GM12878 (cell line): ENCODE measurements at regions not wholly inside any gene's neighbourhood (a gene's known extent, or its start where the extent isn't known, plus 50 kb on each side); places are given as distances from the start of the nearest gene placed in this dataset.

Experiments
- ATAC-seq: fragments of 200-7000 bp; cut with Tn5 transposase; 3 replicates; pipeline ENCODE4 v1.9.1; 2020; ENCODE audit warnings: mild to moderate bottlenecking, moderate library complexity
- BruUV-seq: library from RNA; stranded (reverse); fragments of 400-500 nt; replicated peaks from 2 replicates; lab custom pipeline; 2021; lab: Mats Ljungman, UMichigan
- CTCF ChIA-PET: fragments of 300-600 bp; sonication (Branson Sonifier 250); formaldehyde crosslinking; extraction: SDS; loops from one replicate; lab custom pipeline; 2021; ENCODE audit warnings: inconsistent platforms; lab: Yijun Ruan, JAX
- POLR2A ChIA-PET: fragments of 350-600 bp; formaldehyde crosslinking; extraction: SDS; loops from one replicate; lab custom pipeline; 2021; ENCODE audit warnings: inconsistent platforms; lab: Charles Lee
- RAD21 ChIA-PET: fragments of 300-600 bp; sonication (Branson Sonifier 250); formaldehyde crosslinking; loops from one replicate; lab custom pipeline; 2023; ENCODE audit warnings: antibody characterized with exemption; ENCODE audit not compliant: unreplicated experiment; lab: Charles Lee
- SMC1A ChIA-PET: fragments of 300-600 bp; sonication (Branson Sonifier 250); formaldehyde crosslinking; loops from one replicate; lab custom pipeline; 2023; ENCODE audit not compliant: unreplicated experiment, uncharacterized antibody; lab: Charles Lee
- DNase-seq: peaks from one replicate; pipeline ENCODE4 v3.0.0-alpha.2; 2011; ENCODE audit warnings: low read depth, low spot score
- FAIRE-seq: peaks from 3 replicates; lab custom pipeline; 2011; peaks lifted over from hg19 to GRCh38; lab: Jason Lieb, UNC
- H2AFZ ChIP-seq: 2 replicates; pipeline ENCODE4 v1.6.0; 2011; ENCODE audit warnings: low read depth, low read length, control low read depth; ENCODE audit not compliant: control insufficient read depth
- H3K27ac ChIP-seq: 2 replicates; pipeline ENCODE4 v1.5.1; 2011; ENCODE audit warnings: control low read depth; ENCODE audit not compliant: control insufficient read depth, insufficient read depth
- H3K27me3 ChIP-seq, 2 experiments: replicated peaks in 1 of 2; 2 replicates each; pipeline versions ENCODE4 v1.6.0 to v1.6.1; 2011; ENCODE audit warnings: low read length in 1 of 2; ENCODE audit not compliant: control insufficient read depth in 2 of 2, insufficient read depth in 2 of 2
- H3K36me3 ChIP-seq, 2 experiments: 2 replicates each; pipeline ENCODE4 v1.5.1; 2011; ENCODE audit warnings: low read length in 1 of 2; ENCODE audit not compliant: control insufficient read depth in 2 of 2, insufficient read depth in 2 of 2
- H3K4me1 ChIP-seq: 2 replicates; pipeline ENCODE4 v1.6.1; 2011; ENCODE audit warnings: mild to moderate bottlenecking, low read length, moderate library complexity, mixed read lengths; ENCODE audit not compliant: control insufficient read depth, insufficient read depth
- H3K4me2 ChIP-seq: 2 replicates; pipeline ENCODE4 v1.6.0; 2011; ENCODE audit warnings: control low read depth; ENCODE audit not compliant: control insufficient read depth, insufficient read depth
- H3K4me3 ChIP-seq: fragments of 200-600 bp; sonication (generic); 2 replicates; pipeline ENCODE4 v1.5.1; 2016
- H3K79me2 ChIP-seq: 2 replicates; pipeline ENCODE4 v1.6.0; 2011; ENCODE audit warnings: low read length; ENCODE audit not compliant: control insufficient read depth, insufficient read depth
- H3K9ac ChIP-seq: 2 replicates; pipeline ENCODE4 v1.8.0; 2011; ENCODE audit warnings: low read length, control low read depth, mixed read lengths; ENCODE audit not compliant: control insufficient read depth, insufficient read depth
- H3K9me3 ChIP-seq: replicated peaks from 3 replicates; pipeline ENCODE4 v1.5.1; 2011; ENCODE audit warnings: mild to moderate bottlenecking, low read length; ENCODE audit not compliant: control insufficient read depth, insufficient read depth
- H4K20me1 ChIP-seq: 2 replicates; pipeline ENCODE4 v1.6.0; 2011; ENCODE audit not compliant: control insufficient read depth, insufficient read depth
- GATAD2B ChIP-seq: fragments of 450-650 bp; conservative IDR thresholded peaks from 2 replicates; pipeline ENCODE4 v1.6.1; 2017; ENCODE audit warnings: low read depth, mild to moderate bottlenecking, moderate library complexity
- HDGF ChIP-seq: fragments of 450-650 bp; IDR thresholded peaks from 2 replicates; pipeline ENCODE4 v1.6.1; 2016; ENCODE audit warnings: antibody characterized with exemption
- MEF2B ChIP-seq: fragments of 450-650 bp; IDR thresholded peaks from 2 replicates; pipeline ENCODE4 v1.6.1; 2018; ENCODE audit warnings: mild to moderate bottlenecking, moderate library complexity; ENCODE audit not compliant: partially characterized antibody, poor library complexity, severe bottlenecking
- NR2F1 ChIP-seq: fragments of 450-650 bp; conservative IDR thresholded peaks from 2 replicates; pipeline ENCODE4 v1.6.1; 2017; ENCODE audit warnings: mild to moderate bottlenecking
- RB1 ChIP-seq: fragments of 450-650 bp; formaldehyde crosslinking; IDR thresholded peaks from 2 replicates; pipeline ENCODE4 v1.6.1; 2017; ENCODE audit warnings: mild to moderate bottlenecking, borderline replicate concordance
- SREBF2 ChIP-seq: IDR thresholded peaks from 2 replicates; pipeline ENCODE4 v1.6.1; 2012; ENCODE audit warnings: mild to moderate bottlenecking, low read length
- WGBS: methylation state at CpG from one replicate; pipeline ENCODE4 v1.1.6; 2016; ENCODE audit warnings: low lambda C conversion rate; ENCODE audit not compliant: insufficient replicate concordance, insufficient coverage; ENCODE audit errors: missing lambda C conversion rate; 5-methylcytosine and 5-hydroxymethylcytosine counted together
- in situ Hi-C: fragments of 300-500 bp; cut with MboI; formaldehyde crosslinking; loops from 9 replicates; pipeline ENCODE4 v1.14.3; 2018; ENCODE audit warnings: mixed read lengths
- intact Hi-C: fragments of 100-400 bp; cut with micrococcal nuclease; formaldehyde crosslinking; loops from one replicate; pipeline ENCODE4 v1.14.2; 2022; ENCODE audit not compliant: unreplicated experiment
- TF ChIP-seq, protein P1 (sequence below): IDR thresholded peaks from 2 replicates; pipeline ENCODE4 v1.6.1; 2011; ENCODE audit warnings: borderline replicate concordance, low read depth, mild to moderate bottlenecking, moderate library complexity, low read length; ENCODE audit not compliant: insufficient read depth, poor library complexity, severe bottlenecking
- TF ChIP-seq, protein P2 (sequence below): IDR thresholded peaks from 2 replicates; pipeline ENCODE4 v1.6.1; 2011; ENCODE audit warnings: borderline replicate concordance, low read depth, mild to moderate bottlenecking, moderate library complexity, mixed read lengths, low read length; ENCODE audit not compliant: insufficient read depth; ENCODE audit errors: extremely low read length

DNA sequence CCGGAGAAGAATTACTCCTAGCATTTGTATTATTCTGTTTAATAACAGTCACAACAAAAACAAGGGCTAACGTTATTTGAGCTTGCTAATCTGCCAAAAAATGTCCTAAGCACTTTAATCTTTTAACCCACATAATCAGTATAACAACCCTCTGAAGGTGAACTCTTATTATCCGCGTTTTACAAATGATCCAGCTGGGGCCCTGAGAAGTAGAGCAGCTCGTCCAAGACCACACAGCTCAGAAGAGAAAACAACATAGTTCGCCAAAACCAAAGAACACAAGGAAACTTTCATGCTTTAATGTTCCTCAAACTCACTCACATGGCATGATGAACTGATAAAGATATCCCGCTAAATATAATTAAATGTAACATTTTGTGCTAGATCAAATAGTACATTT is 159.7 kb upstream of the ZNF236 start:
- Histone ChIP-seq H3K4me3 (no peak overlapping the region), H3K9ac (no peak overlapping the region), H4K20me1 (no peaks in the 10 kb centered on the region), H3K4me2 (no peak overlapping the region), H3K79me2 (no peaks in the 10 kb centered on the region), H3K27ac (no peak overlapping the region), H3K9me3 (no peaks in the 10 kb centered on the region), H3K27me3 (no peaks in the 10 kb centered on the region), H3K36me3 (no peaks in the 10 kb centered on the region), H3K4me1 (peaks cover 5% of the 10 kb centered on the region; the same call in 1 of the 2 replicates), H2AFZ (no peak overlapping the region)
- FAIRE-seq: no peak
- no peak for ATAC-seq
- TF ChIP-seq NR2F1: no peak
- TF ChIP-seq GATAD2B: no peak
- TF ChIP-seq RB1: no peak
- no peak for TF ChIP-seq MEF2B
- TF ChIP-seq, protein P1, sequence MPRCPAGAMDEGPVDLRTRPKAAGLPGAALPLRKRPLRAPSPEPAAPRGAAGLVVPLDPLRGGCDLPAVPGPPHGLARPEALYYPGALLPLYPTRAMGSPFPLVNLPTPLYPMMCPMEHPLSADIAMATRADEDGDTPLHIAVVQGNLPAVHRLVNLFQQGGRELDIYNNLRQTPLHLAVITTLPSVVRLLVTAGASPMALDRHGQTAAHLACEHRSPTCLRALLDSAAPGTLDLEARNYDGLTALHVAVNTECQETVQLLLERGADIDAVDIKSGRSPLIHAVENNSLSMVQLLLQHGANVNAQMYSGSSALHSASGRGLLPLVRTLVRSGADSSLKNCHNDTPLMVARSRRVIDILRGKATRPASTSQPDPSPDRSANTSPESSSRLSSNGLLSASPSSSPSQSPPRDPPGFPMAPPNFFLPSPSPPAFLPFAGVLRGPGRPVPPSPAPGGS: no peak
- TF ChIP-seq HDGF: no peak
- TF ChIP-seq, protein P2, sequence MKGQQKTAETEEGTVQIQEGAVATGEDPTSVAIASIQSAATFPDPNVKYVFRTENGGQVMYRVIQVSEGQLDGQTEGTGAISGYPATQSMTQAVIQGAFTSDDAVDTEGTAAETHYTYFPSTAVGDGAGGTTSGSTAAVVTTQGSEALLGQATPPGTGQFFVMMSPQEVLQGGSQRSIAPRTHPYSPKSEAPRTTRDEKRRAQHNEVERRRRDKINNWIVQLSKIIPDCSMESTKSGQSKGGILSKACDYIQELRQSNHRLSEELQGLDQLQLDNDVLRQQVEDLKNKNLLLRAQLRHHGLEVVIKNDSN: no peak
- no peak for TF ChIP-seq SREBF2
- ChIA-PET RAD21 (no interaction called here), POLR2A (no interaction called here), SMC1A (no interaction called here), CTCF (no interaction called here)
- DNase-seq: no peak
- in situ Hi-C loops: no loop called here
- WGBS: 35% methylated on average over 7 of the region's 7 CpGs
- intact Hi-C loops: no loop called here
- no TSS peak for BruUV-seq
